GM12864 (cell line): ENCODE measurements at regions not wholly inside any gene's neighbourhood (a gene's known extent, or its start where the extent isn't known, plus 50 kb on each side); places are given as distances from the start of the nearest gene placed in this dataset.

ENCODE experiments used
- DNase-seq: peaks from one replicate; pipeline ENCODE4 v3.0.0-alpha.2; 2011; ENCODE audit warnings: low read depth
- H3K4me3 ChIP-seq: 2 replicates; pipeline ENCODE4 v1.5.1; 2011; ENCODE audit warnings: mild to moderate bottlenecking, low read depth, low read length, control low read depth
- TF ChIP-seq, protein P1 (sequence below): IDR thresholded peaks from 2 replicates; pipeline ENCODE4 v1.5.1; 2011; ENCODE audit warnings: low read depth, mild to moderate bottlenecking, moderate library complexity, low read length, control low read depth, inconsistent platforms; ENCODE audit errors: missing control alignments

DNA sequence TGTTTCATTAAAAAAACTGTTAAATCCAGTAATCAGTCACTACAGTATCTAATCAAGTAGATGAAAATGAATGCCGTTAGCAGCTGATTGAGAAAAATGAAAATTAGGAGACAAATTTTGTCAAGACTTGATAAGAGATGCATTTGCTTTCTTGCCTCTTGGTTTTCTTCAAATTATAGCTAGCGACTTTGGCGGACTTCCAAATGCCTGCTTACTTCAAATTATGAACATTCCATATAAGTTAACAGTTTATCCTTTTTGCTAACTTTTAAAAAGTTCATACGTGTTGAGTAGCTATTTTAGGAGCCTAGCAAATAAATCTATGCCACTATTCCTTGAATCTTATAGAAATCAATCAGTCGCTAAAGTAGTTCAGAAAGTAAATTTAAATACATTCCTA is 58.8 kb downstream of the PPP4R3C start:
- no peak for DNase-seq
- no peak overlapping the region for H3K4me3 ChIP-seq
- TF ChIP-seq, protein P1, sequence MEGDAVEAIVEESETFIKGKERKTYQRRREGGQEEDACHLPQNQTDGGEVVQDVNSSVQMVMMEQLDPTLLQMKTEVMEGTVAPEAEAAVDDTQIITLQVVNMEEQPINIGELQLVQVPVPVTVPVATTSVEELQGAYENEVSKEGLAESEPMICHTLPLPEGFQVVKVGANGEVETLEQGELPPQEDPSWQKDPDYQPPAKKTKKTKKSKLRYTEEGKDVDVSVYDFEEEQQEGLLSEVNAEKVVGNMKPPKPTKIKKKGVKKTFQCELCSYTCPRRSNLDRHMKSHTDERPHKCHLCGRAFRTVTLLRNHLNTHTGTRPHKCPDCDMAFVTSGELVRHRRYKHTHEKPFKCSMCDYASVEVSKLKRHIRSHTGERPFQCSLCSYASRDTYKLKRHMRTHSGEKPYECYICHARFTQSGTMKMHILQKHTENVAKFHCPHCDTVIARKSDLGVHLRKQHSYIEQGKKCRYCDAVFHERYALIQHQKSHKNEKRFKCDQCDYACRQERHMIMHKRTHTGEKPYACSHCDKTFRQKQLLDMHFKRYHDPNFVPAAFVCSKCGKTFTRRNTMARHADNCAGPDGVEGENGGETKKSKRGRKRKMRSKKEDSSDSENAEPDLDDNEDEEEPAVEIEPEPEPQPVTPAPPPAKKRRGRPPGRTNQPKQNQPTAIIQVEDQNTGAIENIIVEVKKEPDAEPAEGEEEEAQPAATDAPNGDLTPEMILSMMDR: no peak

DNA sequence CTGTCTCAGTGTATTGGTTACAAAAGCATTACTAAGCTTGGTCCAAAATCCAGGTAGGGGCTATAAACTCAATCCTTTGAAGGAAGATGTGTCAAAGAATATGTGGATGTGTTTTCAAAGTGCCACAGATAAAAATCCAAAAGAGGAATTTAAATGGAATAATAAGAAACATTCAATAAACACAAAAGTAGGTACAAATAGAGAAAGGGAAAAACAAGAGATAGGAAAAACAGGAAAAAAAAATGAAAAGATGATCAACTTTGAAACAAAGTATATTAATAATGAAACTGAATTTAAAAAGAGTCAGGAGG is 64.0 kb downstream of the PPP4R3C start:
- TF ChIP-seq, protein P1: no peak
- no peak for DNase-seq
- H3K4me3 ChIP-seq: no peak overlapping the region

DNA sequence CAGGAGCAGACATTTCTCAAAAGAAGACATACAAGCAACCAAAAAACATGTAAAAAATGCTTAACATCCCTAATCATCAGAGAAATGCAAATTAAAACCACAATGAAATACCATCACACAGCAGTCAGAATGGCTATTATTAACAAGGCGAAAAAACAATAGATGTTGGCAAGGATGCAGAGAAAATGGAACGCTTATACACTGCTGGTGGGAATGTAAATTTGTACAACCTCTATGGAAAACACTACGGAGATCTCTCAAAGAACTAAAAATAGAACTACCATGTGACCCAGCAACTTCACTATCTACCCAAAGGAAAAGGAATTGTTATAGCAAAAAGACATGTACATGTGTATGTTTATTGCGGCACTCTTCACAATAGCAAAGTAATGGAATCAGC is 71.5 kb downstream of the PPP4R3C start:
- TF ChIP-seq, protein P1: no peak
- no peak overlapping the region for H3K4me3 ChIP-seq
- DNase-seq: no peak

DNA sequence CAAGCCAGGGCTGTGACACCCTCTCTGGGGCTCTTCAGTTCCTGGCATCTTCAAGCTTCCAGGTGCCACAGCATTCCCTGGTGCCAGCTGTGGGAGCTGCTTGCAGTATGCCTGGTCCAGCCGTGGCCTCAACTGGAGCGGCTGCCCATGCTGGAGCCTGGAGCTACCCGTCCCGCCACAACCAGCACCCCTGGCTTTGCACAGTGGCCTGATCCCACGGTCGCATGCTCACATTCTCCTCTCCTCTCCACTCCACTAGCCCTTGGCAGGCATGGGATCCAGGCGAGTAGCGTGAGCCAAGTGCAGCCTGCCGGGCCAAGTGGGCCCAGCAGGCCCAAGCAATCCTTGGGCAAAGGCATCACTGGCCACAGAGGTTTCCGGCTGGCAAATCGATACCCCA is 81.7 kb downstream of the PPP4R3C start:
- TF ChIP-seq, protein P1: no peak
- DNase-seq: no peak
- no peak overlapping the region for H3K4me3 ChIP-seq

DNA sequence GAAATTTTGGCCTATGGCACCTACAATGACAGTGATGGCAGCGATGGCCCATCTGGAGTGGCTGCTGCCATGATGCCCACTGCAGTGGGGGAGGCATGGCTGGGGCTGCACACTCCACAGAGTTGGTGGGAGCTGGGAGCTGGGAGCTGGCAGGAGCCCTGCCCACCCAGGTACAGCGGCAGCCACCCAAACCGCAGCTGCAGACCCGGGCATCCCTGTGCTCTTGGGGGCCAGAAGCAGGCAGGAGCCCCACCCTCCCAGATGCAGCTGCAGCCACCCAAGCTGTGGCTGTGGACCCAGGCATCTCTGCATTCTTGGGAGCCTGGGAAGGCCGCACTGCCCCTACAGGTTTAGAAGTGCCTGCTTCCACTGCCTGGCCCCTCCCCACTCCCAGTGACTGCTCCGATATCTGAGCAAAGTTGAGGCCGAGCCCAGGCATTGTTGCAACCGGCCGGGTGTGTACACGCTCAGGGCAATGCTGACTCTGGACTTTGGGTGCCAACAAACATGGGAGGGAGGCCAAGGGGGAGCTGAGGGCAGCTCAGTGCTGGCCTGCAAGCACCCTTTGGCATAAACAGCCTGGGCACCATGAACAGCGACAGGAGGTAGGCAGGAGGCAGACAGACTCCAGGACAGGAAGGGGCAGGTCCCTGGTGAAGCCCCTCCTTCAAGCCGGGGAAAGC is 82.8 kb downstream of the PPP4R3C start:
- H3K4me3 ChIP-seq: no peak overlapping the region
- TF ChIP-seq, protein P1: no peak
- no peak for DNase-seq

DNA sequence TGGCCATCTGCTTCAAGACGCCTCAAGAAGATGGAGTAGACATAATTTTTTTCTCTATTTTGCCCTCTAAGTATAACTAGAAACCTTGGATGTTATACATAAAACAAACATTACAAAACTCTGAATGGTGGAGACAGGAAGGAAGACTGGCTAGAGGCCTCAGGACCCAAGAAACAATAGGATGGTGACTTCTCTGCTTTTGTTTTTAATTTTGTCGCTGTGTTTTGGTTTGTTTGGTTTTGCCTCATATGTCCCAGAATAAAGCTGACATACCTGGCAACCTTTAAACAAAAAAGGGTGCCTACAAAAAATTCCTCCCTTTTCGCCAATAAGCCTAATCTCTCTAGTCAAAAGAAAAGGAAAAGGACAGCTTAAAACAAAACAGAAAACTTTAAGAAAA is 109.1 kb downstream of the PPP4R3C start:
- TF ChIP-seq, protein P1: no peak

DNA sequence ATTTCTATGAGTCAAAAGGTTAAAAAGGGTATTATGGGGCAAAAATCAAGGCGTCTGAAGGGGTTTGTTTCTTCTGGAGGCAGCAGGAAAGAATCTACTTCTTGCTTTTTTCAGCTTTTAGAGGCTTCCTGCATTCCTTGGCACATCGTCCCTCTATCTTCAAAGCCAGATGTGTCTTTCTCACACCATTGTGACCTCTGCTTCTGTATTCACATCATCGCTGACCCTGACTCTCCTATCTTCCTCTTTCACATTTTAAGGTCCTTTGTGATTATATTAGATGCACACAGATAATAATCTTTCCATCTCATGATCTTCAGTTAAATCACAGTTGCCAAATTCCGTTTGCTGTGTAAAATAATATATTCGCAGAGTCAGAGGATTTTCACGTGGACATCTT is 112.7 kb downstream of the PPP4R3C start:
- TF ChIP-seq, protein P1: no peak
- no peak overlapping the region for H3K4me3 ChIP-seq
- DNase-seq: no peak

More for the DNA sequence above, 109.1 kb downstream of the PPP4R3C start:
- no peak for DNase-seq
- H3K4me3 ChIP-seq: no peak overlapping the region
